GM18499 (cell line): ENCODE measurements at regions not wholly inside any gene's neighbourhood (a gene's known extent, or its start where the extent isn't known, plus 50 kb on each side); places are given as distances from the start of the nearest gene placed in this dataset.

ENCODE experiments used
- ATAC-seq: cut with Tn5 transposase; IDR thresholded peaks from one replicate; pipeline ENCODE4 v1.9.1; 2021; ENCODE audit warnings: moderate number of reproducible peaks; ENCODE audit not compliant: insufficient read depth, unreplicated experiment

GRCh38 chr7:106606120-106606519 is 54.8 kb downstream of the CCDC71L start:
- no peak for ATAC-seq

DNA sequence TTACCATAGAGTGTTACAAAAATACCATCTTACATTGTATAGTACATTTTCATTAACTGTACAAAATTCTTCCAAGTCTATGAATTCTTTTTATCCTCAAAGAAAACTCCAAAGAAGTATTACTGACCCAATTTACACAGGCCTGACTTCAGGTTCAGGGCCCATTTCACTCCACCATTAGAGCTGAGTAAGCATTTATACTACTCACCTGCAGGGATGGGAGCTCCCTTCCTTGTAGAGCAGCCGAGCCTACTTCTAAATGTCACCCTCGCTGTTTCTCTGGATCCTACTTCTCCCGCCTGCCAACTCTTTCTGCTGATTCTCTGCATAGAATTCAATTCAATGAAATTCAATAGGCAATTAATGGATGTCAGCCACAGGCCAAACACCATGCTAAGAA is 56.0 kb downstream of the CCDC71L start:
- ATAC-seq = no peak

GRCh38 chr7:106604303-106604924 is 56.5 kb downstream of the CCDC71L start:
- ATAC-seq = no peak

DNA sequence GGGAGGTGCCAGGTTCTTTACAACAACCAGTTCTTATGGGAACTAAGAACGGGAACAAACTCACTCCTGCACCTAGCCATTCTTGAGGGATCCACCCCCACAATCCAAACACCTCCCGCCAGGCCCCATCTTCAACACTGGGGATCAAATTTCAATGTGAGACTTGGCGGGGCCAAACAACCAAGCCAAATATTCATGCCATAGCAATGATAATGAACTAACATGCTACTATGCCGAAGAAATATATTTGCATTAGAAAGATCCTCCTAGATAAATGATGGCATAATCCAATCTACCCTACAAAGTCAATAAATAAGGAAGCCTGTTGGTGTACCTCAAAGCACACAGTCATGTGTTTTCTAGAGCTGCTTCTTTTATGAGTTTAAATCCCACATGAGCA is 57.6 kb downstream of the CCDC71L start:
- ATAC-seq = no peak

GRCh38 chr7:106602062-106602461 is 58.9 kb downstream of the CCDC71L start:
- no peak for ATAC-seq

DNA sequence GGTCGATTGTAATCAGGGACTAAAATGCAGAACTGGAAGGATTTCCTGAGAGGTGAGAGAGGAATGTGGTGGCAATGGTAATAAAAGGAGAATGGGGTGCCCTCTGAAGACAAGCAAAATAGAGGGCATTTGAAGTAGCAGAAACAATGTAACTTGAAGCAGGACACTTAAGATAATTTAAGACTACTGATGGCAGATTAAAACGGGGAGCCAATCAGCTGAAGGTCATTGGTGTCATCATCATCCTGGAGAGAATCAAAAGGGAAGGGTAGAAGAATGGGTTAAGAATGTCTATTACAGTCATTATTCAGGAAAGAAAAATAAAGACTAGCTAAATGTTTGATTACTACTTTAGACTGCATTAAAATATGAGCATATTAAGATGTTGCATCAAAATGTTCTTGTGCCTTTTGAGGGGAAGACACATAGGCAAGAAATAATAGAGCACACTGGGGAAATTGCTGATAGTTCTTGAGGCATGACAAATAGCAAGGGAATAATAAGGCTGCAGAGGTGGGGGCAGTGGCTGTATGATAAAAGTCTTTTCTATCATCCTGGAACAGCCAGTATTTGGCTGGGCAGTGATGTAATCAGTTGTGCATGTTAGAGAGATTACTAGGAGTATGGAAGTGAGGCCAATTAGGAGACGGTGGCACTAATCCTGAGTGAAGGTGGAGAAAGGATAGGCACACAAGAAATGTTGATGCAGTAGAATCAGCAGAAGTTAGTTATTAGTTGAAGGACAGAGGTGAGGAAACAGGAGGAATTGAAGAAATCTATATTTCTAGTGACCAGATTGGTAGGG is 60.2 kb downstream of the CCDC71L start:
- ATAC-seq = no peak

- no peak for ATAC-seq
These were observed 61.6 kb downstream of the CCDC71L start for GRCh38 chr7:106599343-106599698.

GRCh38 chr7:106598663-106599342 is 62.2 kb downstream of the CCDC71L start:
- ATAC-seq = peak; percentile 92

GRCh38 chr7:106597751-106598546 is 63.0 kb downstream of the CCDC71L start:
- no peak for ATAC-seq

GRCh38 chr7:106597014-106597413 is 63.9 kb downstream of the CCDC71L start:
- no peak for ATAC-seq

DNA sequence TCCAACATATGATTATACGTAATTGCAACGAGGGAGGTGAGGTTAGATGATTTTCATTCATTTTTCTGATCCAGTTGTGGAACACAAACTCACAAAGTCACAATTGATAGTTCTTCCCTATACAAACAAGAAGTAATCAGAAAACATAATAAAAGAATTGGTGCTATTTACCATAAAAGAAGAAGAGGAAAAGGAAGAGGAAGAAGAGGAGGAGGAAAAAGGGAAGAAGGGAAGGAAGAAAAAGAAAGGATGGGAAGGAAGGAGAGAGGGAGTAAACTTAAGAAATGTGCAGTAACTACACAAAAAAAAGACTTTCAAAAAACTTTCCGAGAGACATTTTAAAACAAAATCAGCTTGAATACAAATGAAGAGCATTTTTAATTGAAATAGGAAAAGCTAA is 65.0 kb downstream of the CCDC71L start:
- no peak for ATAC-seq

DNA sequence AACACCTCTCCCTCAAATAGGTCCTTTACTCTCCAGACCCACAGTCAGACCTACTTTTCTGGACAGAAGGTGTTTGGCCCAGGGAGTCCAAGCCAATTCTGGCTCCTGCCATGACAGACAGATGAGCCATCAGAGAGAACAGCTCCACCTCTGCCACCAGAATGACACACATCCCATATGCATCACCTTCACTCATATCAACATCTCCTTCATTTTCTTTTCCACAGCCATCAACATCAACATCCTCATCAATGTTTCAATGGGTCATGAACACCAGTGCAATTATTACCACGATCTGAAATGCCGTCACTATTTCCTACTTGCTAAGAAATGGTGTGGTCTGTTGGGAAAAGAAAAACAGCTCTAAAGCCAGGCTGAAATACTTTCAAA is 67.9 kb downstream of the CCDC71L start:
- no peak for ATAC-seq

DNA sequence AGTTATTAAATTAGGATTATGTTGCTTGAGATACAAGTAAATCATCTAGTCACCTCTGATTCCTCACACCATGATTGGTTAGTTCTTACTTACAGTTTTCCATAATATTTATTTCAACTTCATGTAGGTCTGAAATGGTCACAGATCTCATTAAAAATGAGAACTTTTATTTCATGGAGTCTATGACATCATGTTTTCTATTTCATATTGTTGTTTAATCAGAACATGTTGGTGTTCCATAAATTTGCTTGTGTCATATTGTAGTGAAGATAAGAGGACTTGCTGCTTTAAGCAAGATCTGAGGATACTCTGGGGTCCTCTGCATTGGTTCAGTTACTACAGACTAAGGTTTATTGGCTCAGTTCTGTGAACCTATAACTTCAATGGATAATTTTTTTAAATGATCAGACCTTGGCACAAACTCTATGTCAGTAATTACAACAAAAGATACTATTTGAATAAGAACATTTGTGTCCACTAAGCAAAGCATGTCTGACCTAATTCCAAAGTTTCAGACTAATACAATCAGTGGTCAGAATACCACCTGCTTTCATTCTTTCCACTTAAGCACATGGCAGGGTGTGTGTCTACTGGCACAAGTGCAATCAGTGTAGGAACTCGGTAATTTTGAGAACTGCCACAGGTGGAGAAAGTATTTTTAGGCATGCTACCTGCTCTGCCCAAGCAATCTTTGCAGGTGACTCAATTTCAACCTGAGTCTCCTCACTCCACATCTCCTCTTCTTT is 68.5 kb downstream of the CCDC71L start:
- ATAC-seq = no peak

DNA sequence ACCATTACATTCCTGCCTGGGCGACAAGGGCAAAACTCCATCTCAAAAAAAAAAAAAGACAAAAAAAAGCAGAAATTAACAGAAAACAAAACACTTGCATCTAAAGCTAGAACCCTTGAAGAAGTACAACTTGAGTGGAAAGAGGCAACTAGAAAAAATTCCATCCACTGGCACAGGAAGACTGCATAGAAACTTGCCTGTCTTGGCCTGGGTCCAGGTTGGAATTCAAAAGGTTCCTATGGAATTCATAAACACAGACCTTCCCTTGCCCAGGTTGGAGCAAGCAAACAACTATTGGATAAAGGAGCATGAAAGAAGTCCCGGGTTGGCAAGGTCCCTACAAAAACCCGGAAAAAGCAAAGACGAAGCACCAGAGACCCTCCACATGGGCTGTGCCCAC is 69.8 kb downstream of the CCDC71L start:
- no peak for ATAC-seq

DNA sequence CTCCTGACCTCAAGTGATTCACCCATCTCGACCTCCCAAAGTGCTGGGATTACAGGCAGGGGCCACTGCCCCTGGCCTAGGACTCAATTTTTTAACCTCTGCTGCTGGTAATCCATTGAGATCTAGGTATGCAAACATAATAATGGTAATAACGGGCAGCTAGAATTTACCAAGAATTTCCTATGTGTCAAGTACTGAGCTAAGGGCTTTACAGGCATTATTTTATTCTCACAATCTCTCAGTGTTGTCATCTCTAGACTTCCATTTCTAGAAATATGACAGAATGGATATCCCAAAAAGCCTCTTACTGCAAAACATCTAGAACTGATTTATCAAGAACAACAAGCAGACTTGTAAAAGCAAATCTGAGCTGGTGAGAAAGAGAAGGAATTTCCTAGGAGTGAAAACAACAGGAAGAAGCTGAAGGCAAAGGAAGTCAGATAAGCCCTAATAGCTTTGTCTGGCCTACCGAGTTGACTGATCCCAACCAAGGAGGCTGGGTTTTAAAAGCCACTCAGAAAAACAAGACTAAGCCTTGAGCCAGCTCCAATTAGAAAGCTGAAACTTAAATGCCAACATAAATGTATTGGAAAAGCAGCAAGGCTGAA is 70.6 kb downstream of the CCDC71L start:
- no peak for ATAC-seq

- no peak for ATAC-seq
These were observed 71.6 kb downstream of the CCDC71L start for GRCh38 chr7:106589198-106589879.

GRCh38 chr7:106588422-106589197 is 72.3 kb downstream of the CCDC71L start:
- ATAC-seq = no peak
